ENCODE measurements at regions not wholly inside any gene's neighbourhood (a gene's known extent, or its start where the extent isn't known, plus 50 kb on each side); places are given as distances from the start of the nearest gene placed in this dataset.
A peak's percentile ranks its signal among the peaks of the same experiment; 100 is the strongest.

- intact Hi-C loops (cut with DNase I) = no loop called here
- WGBS, 2 donors = 30 to 62% methylated on average over 1 of the region's 1 CpG
- H3K36me3 ChIP-seq = no peaks in the 10 kb centered on the region
- H3K27me3 ChIP-seq = no peaks in the 10 kb centered on the region
- TF ChIP-seq CTCF (IDR thresholded peaks at IDR 0.05) = no peak
- no peaks in the 10 kb centered on the region for H3K4me1 ChIP-seq
- no peak for ATAC-seq
- peaks cover 0 to 6% (median 0%) of the 10 kb centered on the region in 11 donors for H3K9me3 ChIP-seq
- DNase-seq = no peak
- no peak overlapping the region for H3K27ac ChIP-seq
- no peak overlapping the region for H3K4me3 ChIP-seq
These were observed 984.1 kb upstream of the GBE1 start for GRCh38 chr3:82745544-82745943.

GRCh38 chr3:82743196-82743595 lies 981.8 kb upstream of the GBE1 start:
- intact Hi-C loops (cut with DNase I) = no loop called here
- Histone ChIP-seq H3K9me3 (peaks cover 0 to 6% (median 0%) of the 10 kb centered on the region in 11 donors), H3K36me3 (no peaks in the 10 kb centered on the region), H3K27ac (no peak overlapping the region), H3K4me1 (no peaks in the 10 kb centered on the region), H3K4me3 (no peak overlapping the region), H3K27me3 (no peaks in the 10 kb centered on the region)
- no peak for TF ChIP-seq CTCF (IDR thresholded peaks at IDR 0.05)
- DNase-seq (peak in 1 of 2 donors; percentile 31), ATAC-seq (peak in 5 of 8 donors; percentile 55 to 81 (median 71))
- WGBS, 2 donors = 68 to 69% methylated on average over 5 of the region's 5 CpGs

- ATAC-seq (no peak), DNase-seq (no peak)
- peaks cover 0 to 6% (median 0%) of the 10 kb centered on the region in 11 donors for H3K9me3 ChIP-seq
- no peak overlapping the region for H3K27ac ChIP-seq
- no peaks in the 10 kb centered on the region for H3K4me1 ChIP-seq
- H3K27me3 ChIP-seq = no peaks in the 10 kb centered on the region
- no peak for TF ChIP-seq CTCF (IDR thresholded peaks at IDR 0.05)
- H3K36me3 ChIP-seq = no peaks in the 10 kb centered on the region
- WGBS, 2 donors = 84 to 88% methylated on average over 2 of the region's 2 CpGs
- intact Hi-C loops (cut with DNase I) = no loop called here
- no peak overlapping the region for H3K4me3 ChIP-seq
These were observed 979.9 kb upstream of the GBE1 start for GRCh38 chr3:82741346-82741745.

- no peaks in the 10 kb centered on the region for H3K36me3 ChIP-seq
- 74 to 82% methylated on average over 1 of the region's 1 CpG for WGBS, 2 donors
These were observed 977.9 kb upstream of the GBE1 start for GRCh38 chr3:82739390-82739789.

More at GRCh38 chr3:82739390-82739789, 977.9 kb upstream of the GBE1 start:
- H3K27ac ChIP-seq = no peak overlapping the region
- TF ChIP-seq CTCF (IDR thresholded peaks at IDR 0.05) = no peak
- peaks cover 0 to 6% (median 0%) of the 10 kb centered on the region in 11 donors for H3K9me3 ChIP-seq
- DNase-seq (no peak), ATAC-seq (no peak)
- H3K27me3 ChIP-seq = no peaks in the 10 kb centered on the region
- intact Hi-C loops (cut with DNase I) = no loop called here
- H3K4me3 ChIP-seq = no peak overlapping the region
- no peaks in the 10 kb centered on the region for H3K4me1 ChIP-seq

Measured in heart right ventricle (tissue), 16 donors.